Effector memory CD8-positive, alpha-beta T cell (primary cell): ENCODE measurements at regions not wholly inside any gene's neighbourhood (a gene's known extent, or its start where the extent isn't known, plus 50 kb on each side); places are given as distances from the start of the nearest gene placed in this dataset.

Source experiments
- ATAC-seq: fragments of 150-1000 bp; cut with Tn5 transposase; replicated peaks from 2 replicates; pipeline ENCODE4 v1.10.0; 2021; ENCODE audit warnings: mild to moderate bottlenecking, moderate library complexity
- DNase-seq, 3 experiments: peaks; one replicate each; pipeline ENCODE4 v3.0.0; 2021
- H3K27ac Mint-ChIP-seq, 2 donors: one replicate each; pipeline ENCODE4 v1.8.0; 2022; ENCODE audit warnings: mild to moderate bottlenecking in 2 of 2, mixed read lengths in 2 of 2, moderate library complexity in 2 of 2
- H3K27me3 Mint-ChIP-seq, 2 donors: one replicate each; pipeline ENCODE4 v1.8.0; 2022; ENCODE audit warnings: mixed read lengths in 2 of 2
- H3K36me3 Mint-ChIP-seq: one replicate; pipeline ENCODE4 v1.8.0; 2022; ENCODE audit warnings: mild to moderate bottlenecking, moderate library complexity, mixed read lengths; ENCODE audit not compliant: insufficient read depth
- H3K4me1 Mint-ChIP-seq, 2 donors: one replicate each; pipeline ENCODE4 v1.8.0; 2022; ENCODE audit warnings: low read depth in 2 of 2, mixed read lengths in 2 of 2
- H3K4me3 Mint-ChIP-seq, 2 donors: one replicate each; pipeline ENCODE4 v1.8.0; 2022; ENCODE audit warnings: mild to moderate bottlenecking in 2 of 2, mixed read lengths in 2 of 2, moderate library complexity in 2 of 2
- H3K9me3 Mint-ChIP-seq, 2 donors: one replicate each; pipeline ENCODE4 v1.8.0; 2022; ENCODE audit warnings: mixed read lengths in 2 of 2

DNA sequence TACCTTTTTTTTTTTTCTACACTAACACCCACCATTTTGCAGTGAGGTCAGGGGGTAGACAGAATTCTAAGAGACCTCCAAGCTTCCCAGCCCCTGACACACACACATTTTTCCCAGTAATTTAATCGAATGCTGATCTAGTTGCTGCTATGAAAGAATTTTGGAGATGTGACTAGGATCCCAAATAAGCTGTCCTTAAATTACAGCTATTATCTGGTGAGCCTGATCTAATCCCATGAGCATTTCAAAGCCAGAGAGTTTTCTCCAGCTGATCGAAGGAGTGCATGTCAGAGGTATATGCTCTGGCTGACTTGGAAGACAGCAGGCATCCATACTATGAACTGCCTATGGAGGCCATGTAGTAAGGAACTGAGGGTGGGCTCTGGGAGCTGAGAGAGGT, 503.8 kb upstream of the MARCKS start:
- Mint-ChIP-seq H3K27ac (no peak overlapping the region), H3K27me3 (no peaks in the 10 kb centered on the region), H3K36me3 (no peaks in the 10 kb centered on the region), H3K4me1 (no peaks in the 10 kb centered on the region), H3K9me3 (peaks cover 0 to 4% of the 10 kb centered on the region in 2 donors), H3K4me3 (no peak overlapping the region)
- ATAC-seq = no peak
- no peak for DNase-seq

DNA sequence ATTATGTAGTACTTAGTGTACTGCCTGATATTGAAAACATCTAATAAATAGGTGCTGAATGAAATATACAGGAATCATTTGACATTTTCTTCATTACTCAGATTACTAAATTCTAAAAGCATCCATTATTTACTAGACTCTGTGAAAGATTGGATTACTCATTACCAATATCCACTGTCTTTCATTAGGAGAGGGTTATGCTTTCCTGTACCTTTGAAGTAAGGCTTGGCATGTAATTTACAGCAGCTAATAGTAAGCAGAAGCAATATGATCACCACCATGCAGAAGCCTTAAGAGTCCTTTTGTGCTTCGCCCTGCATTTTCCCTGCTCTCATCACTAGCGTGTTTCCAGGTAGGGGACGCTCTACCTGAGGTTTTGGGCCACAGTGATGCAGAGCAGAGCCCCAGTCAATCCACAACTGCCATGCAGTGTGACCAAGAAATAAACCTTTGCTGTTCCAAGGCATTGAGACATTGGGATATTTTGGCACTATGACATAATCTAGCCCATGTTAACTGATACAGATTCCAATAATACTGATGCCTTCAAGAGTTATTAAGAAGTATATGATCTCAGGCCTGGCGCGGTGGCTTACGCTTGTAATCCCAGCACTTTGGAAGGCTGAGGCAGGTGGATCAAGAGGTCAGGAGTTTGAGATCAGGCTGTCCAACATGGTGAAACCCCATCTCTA, 502.8 kb upstream of the MARCKS start:
- no peaks in the 10 kb centered on the region for H3K36me3 Mint-ChIP-seq
- DNase-seq = no peak
- no peak overlapping the region for H3K27ac Mint-ChIP-seq
- peaks cover 0 to 4% of the 10 kb centered on the region in 2 donors for H3K9me3 Mint-ChIP-seq
- H3K4me1 Mint-ChIP-seq = no peaks in the 10 kb centered on the region
- H3K27me3 Mint-ChIP-seq = no peaks in the 10 kb centered on the region
- ATAC-seq = no peak
- H3K4me3 Mint-ChIP-seq = no peak overlapping the region

DNA sequence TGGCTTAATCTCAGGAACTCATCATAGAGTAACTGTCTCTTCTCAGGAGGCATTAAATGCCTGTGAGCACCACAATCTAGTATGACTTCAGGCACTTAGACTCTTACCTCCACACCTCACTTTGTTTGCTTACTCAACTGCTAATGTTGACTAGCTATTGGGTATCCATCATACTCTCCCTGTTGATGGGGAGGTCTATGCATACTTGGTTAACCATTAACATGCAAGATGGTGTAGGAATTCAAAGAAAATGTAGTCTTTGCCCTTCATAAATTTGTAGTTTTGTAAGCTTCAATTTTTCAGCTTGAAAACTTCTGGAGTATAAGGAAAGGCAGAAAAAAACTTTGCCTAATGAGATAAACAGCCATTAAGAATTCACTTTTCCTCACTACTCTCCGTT, 501.0 kb upstream of the MARCKS start:
- H3K4me3 Mint-ChIP-seq = no peak overlapping the region
- no peak overlapping the region for H3K27ac Mint-ChIP-seq
- peaks cover 0 to 4% of the 10 kb centered on the region in 2 donors for H3K9me3 Mint-ChIP-seq
- ATAC-seq (no peak), DNase-seq (no peak)
- no peaks in the 10 kb centered on the region for H3K36me3 Mint-ChIP-seq
- no peaks in the 10 kb centered on the region for H3K4me1 Mint-ChIP-seq
- no peaks in the 10 kb centered on the region for H3K27me3 Mint-ChIP-seq

DNA sequence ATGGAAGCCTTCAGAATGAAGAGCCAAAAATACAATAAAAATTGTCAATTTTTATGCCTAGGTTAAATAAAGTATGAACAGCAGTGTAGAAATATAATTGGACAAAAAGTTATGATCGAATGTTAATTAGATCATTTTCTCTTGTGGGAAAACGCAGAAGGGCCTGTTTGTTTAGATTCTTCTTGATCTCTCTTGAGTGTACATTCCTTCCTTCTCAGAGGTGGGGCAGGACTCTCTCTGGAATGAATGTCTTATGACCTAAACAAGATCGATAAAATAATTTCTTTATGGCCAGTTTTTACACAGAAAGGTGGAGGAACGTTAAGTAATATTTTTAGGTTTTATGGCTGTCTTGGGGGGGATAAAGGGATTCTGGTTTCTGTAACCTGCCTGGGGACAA, 500.1 kb upstream of the MARCKS start:
- no peaks in the 10 kb centered on the region for H3K27me3 Mint-ChIP-seq
- peaks cover 0 to 4% of the 10 kb centered on the region in 2 donors for H3K9me3 Mint-ChIP-seq
- no peak overlapping the region for H3K27ac Mint-ChIP-seq
- H3K36me3 Mint-ChIP-seq = no peaks in the 10 kb centered on the region
- DNase-seq (no peak), ATAC-seq (no peak)
- no peaks in the 10 kb centered on the region for H3K4me1 Mint-ChIP-seq
- H3K4me3 Mint-ChIP-seq = no peak overlapping the region

GRCh38 chr6:113358063-113358583, 499.0 kb upstream of the MARCKS start:
- Mint-ChIP-seq H3K4me3 (no peak overlapping the region), H3K27me3 (no peaks in the 10 kb centered on the region), H3K36me3 (no peaks in the 10 kb centered on the region), H3K27ac (no peak overlapping the region), H3K9me3 (peaks cover 0 to 2% of the 10 kb centered on the region in 2 donors), H3K4me1 (no peaks in the 10 kb centered on the region)
- no peak for ATAC-seq
- DNase-seq = no peak

GRCh38 chr6:113359155-113360140, 497.7 kb upstream of the MARCKS start:
- no peak overlapping the region for H3K4me3 Mint-ChIP-seq
- H3K27ac Mint-ChIP-seq = no peak overlapping the region
- ATAC-seq = no peak
- H3K27me3 Mint-ChIP-seq = no peaks in the 10 kb centered on the region
- no peaks in the 10 kb centered on the region for H3K4me1 Mint-ChIP-seq
- H3K9me3 Mint-ChIP-seq = peaks cover 0 to 2% of the 10 kb centered on the region in 2 donors
- no peaks in the 10 kb centered on the region for H3K36me3 Mint-ChIP-seq
- DNase-seq = no peak

- no peak overlapping the region for H3K27ac Mint-ChIP-seq
- DNase-seq = no peak
- H3K9me3 Mint-ChIP-seq = peaks cover 0 to 2% of the 10 kb centered on the region in 2 donors
- H3K36me3 Mint-ChIP-seq = no peaks in the 10 kb centered on the region
- no peaks in the 10 kb centered on the region for H3K4me1 Mint-ChIP-seq
- no peak for ATAC-seq
- no peaks in the 10 kb centered on the region for H3K27me3 Mint-ChIP-seq
- H3K4me3 Mint-ChIP-seq = no peak overlapping the region
These were observed 496.0 kb upstream of the MARCKS start for GRCh38 chr6:113361014-113361645.

GRCh38 chr6:113362301-113363047, 494.7 kb upstream of the MARCKS start:
- Mint-ChIP-seq H3K27ac (no peak overlapping the region), H3K4me1 (no peaks in the 10 kb centered on the region), H3K27me3 (no peaks in the 10 kb centered on the region), H3K9me3 (peaks cover 0 to 2% of the 10 kb centered on the region in 2 donors), H3K4me3 (no peak overlapping the region), H3K36me3 (no peaks in the 10 kb centered on the region)
- ATAC-seq (no peak), DNase-seq (no peak)

DNA sequence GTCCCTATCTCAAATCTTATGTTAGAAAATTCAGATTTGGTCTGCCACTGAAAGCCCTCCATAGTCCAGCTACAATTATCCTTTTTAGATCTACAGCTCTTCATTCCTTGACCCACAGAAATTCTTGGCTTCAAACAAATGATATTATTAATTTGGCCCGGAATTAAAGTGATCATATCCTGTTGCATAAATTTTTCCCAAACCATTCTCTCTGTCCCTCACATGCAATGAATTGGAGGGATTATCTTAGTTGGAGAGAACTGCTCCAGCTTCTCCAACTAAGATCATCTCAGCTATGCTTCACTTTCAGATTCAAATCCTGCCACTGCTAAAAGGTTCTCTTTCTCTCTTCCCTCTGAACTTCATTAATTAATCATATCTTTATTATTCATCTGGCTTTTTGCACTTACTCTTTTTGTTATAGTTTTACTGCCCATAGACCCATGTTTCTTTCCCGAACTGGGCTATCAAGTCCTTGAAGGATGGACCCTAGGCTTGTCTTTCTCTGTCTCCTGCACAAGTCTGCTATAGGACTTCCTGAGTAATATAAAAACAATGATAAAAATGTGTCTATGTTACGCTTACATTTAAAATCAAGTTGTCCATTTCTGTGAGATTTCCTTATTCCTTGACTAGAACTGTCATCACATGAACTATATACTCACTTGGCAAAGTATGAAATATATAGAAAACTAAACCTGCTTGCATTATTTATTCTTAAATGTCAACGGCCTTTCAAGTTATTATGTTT, 493.9 kb upstream of the MARCKS start:
- Mint-ChIP-seq H3K27me3 (no peaks in the 10 kb centered on the region), H3K27ac (no peak overlapping the region), H3K4me1 (no peaks in the 10 kb centered on the region), H3K36me3 (no peaks in the 10 kb centered on the region), H3K9me3 (no peaks in the 10 kb centered on the region), H3K4me3 (no peak overlapping the region)
- no peak for DNase-seq
- no peak for ATAC-seq

- Mint-ChIP-seq H3K9me3 (no peaks in the 10 kb centered on the region), H3K4me3 (no peak overlapping the region), H3K36me3 (no peaks in the 10 kb centered on the region), H3K27me3 (no peaks in the 10 kb centered on the region), H3K4me1 (no peaks in the 10 kb centered on the region), H3K27ac (no peak overlapping the region)
- DNase-seq (no peak), ATAC-seq (no peak)
These were observed 493.3 kb upstream of the MARCKS start for GRCh38 chr6:113363866-113364265.

GRCh38 chr6:113364766-113365165, 492.4 kb upstream of the MARCKS start:
- ATAC-seq (no peak), DNase-seq (no peak)
- Mint-ChIP-seq H3K27me3 (no peaks in the 10 kb centered on the region), H3K9me3 (no peaks in the 10 kb centered on the region), H3K4me1 (no peaks in the 10 kb centered on the region), H3K4me3 (no peak overlapping the region), H3K36me3 (no peaks in the 10 kb centered on the region), H3K27ac (no peak overlapping the region)

DNA sequence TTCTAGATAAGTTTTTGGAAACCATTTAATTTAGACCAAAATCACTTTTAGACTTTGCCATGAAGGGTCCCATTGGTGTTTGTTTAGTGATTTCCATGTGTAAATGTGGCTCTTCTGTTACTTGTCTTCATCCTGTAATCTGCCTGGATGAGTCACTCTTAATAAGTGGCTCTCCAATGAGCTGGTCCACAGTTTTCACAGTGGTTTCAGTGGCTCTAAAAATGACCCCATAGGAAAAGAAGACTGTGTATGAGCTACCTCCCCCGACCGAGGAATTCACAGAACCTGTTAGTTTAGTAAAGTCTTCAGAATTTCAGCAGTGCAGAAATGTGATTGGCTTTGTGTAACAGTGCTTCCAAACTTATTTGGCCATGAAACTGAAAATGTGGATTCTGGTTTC, 492.0 kb upstream of the MARCKS start:
- no peaks in the 10 kb centered on the region for H3K4me1 Mint-ChIP-seq
- no peaks in the 10 kb centered on the region for H3K9me3 Mint-ChIP-seq
- H3K36me3 Mint-ChIP-seq = no peaks in the 10 kb centered on the region
- H3K4me3 Mint-ChIP-seq = no peak overlapping the region
- ATAC-seq (no peak), DNase-seq (no peak)
- no peaks in the 10 kb centered on the region for H3K27me3 Mint-ChIP-seq
- no peak overlapping the region for H3K27ac Mint-ChIP-seq
